Type B pancreatic cell (in vitro differentiated cells): ENCODE measurements at regions not wholly inside any gene's neighbourhood (a gene's known extent, or its start where the extent isn't known, plus 50 kb on each side); places are given as distances from the start of the nearest gene placed in this dataset.

Source experiments
- DNase-seq: peaks from one replicate; pipeline ENCODE4 v3.0.0; 2021; ENCODE audit warnings: mixed read lengths; ENCODE audit not compliant: unreplicated experiment; ENCODE audit errors: extremely low spot score
- H3K27ac Mint-ChIP-seq: 2 replicates; pipeline ENCODE4 v1.8.0; 2021; ENCODE audit warnings: mild to moderate bottlenecking, mixed read lengths
- H3K27me3 Mint-ChIP-seq: 2 replicates; pipeline ENCODE4 v1.8.0; 2021; ENCODE audit warnings: mixed read lengths
- H3K36me3 Mint-ChIP-seq: 2 replicates; pipeline ENCODE4 v1.8.0; 2021; ENCODE audit warnings: mixed read lengths
- H3K4me1 Mint-ChIP-seq: one replicate; pipeline ENCODE4 v1.8.0; 2021; ENCODE audit warnings: mixed read lengths; ENCODE audit not compliant: unreplicated experiment
- H3K4me3 Mint-ChIP-seq: 2 replicates; pipeline ENCODE4 v1.8.0; 2021; ENCODE audit warnings: mild to moderate bottlenecking, mixed read lengths
- H3K9me3 Mint-ChIP-seq: 2 replicates; pipeline ENCODE4 v1.8.0; 2021; ENCODE audit warnings: mixed read lengths
- CTCF ChIP-seq: fragments of 200-600 bp; sonication (generic); conservative IDR thresholded peaks from 2 replicates; pipeline ENCODE4 v1.5.0; 2021; ENCODE audit warnings: antibody characterized with exemption, mild to moderate bottlenecking

- no peak for DNase-seq
- TF ChIP-seq CTCF, result no peak
- H3K4me1 Mint-ChIP-seq, result peaks cover 12% of the 10 kb centered on the region
- H3K9me3 Mint-ChIP-seq, result no peaks in the 10 kb centered on the region
- H3K27me3 Mint-ChIP-seq, result peaks cover 15% of the 10 kb centered on the region
- no peaks in the 10 kb centered on the region for H3K36me3 Mint-ChIP-seq
- H3K27ac Mint-ChIP-seq, result no peak overlapping the region
- no peak overlapping the region for H3K4me3 Mint-ChIP-seq
These were observed 607.5 kb upstream of the REG3G start for GRCh38 chr2:78418021-78418420.

GRCh38 chr2:78420132-78420531, 605.4 kb upstream of the REG3G start:
- Mint-ChIP-seq H3K27ac (no peak overlapping the region), H3K4me3 (no peak overlapping the region), H3K36me3 (no peaks in the 10 kb centered on the region), H3K27me3 (peaks cover 15% of the 10 kb centered on the region), H3K9me3 (no peaks in the 10 kb centered on the region), H3K4me1 (peaks cover 12% of the 10 kb centered on the region)
- TF ChIP-seq CTCF, result no peak
- DNase-seq, result no peak

DNA sequence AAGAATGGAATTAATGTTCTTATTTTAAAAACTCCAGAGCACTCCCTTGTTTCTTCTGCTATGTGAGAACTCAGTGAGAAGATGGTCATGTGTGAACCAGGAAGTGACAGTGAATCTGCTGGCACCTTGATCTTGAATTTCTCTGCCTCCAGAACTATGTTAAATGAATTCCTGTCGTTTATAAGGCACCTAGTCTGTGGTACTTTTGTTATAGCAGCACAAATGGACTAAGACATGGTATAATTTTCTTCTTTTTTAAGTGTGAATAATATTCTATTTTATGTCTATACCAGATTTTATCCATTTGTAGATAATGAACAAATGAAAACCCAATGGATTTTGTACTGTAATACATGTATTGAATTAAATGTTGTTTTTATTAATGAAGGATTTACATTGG, 601.9 kb upstream of the REG3G start:
- Mint-ChIP-seq H3K27me3 (peaks cover 3% of the 10 kb centered on the region), H3K36me3 (no peaks in the 10 kb centered on the region), H3K4me3 (no peak overlapping the region), H3K27ac (no peak overlapping the region), H3K4me1 (no peaks in the 10 kb centered on the region), H3K9me3 (no peaks in the 10 kb centered on the region)
- no peak for DNase-seq
- TF ChIP-seq CTCF, result no peak

DNA sequence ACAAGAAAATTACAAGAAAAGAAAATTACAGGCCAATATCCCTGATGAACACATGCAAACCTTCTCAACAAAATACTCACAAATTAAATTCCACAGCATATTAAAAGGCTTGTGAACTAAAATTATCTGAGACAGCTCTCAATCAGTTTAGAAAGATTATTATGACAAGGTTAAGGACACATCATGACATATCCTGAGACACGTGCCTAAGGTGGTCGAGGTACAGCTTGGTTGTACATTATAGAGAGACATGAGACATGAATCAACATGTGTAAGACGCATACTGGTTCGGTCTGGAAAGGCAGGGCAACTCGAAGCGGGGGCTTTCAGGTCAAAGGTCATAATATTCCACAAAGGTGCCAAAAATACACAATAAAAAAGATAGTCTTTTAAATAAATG, 598.3 kb upstream of the REG3G start:
- Mint-ChIP-seq H3K36me3 (no peaks in the 10 kb centered on the region), H3K9me3 (no peaks in the 10 kb centered on the region), H3K27me3 (no peaks in the 10 kb centered on the region), H3K4me3 (no peak overlapping the region), H3K27ac (no peak overlapping the region), H3K4me1 (no peaks in the 10 kb centered on the region)
- no peak for DNase-seq
- no peak for TF ChIP-seq CTCF

GRCh38 chr2:78431241-78431640, 594.3 kb upstream of the REG3G start:
- DNase-seq, result no peak
- Mint-ChIP-seq H3K9me3 (no peaks in the 10 kb centered on the region), H3K27ac (no peak overlapping the region), H3K27me3 (no peaks in the 10 kb centered on the region), H3K4me3 (no peak overlapping the region), H3K36me3 (no peaks in the 10 kb centered on the region), H3K4me1 (no peaks in the 10 kb centered on the region)
- peak; percentile 25 for TF ChIP-seq CTCF

DNA sequence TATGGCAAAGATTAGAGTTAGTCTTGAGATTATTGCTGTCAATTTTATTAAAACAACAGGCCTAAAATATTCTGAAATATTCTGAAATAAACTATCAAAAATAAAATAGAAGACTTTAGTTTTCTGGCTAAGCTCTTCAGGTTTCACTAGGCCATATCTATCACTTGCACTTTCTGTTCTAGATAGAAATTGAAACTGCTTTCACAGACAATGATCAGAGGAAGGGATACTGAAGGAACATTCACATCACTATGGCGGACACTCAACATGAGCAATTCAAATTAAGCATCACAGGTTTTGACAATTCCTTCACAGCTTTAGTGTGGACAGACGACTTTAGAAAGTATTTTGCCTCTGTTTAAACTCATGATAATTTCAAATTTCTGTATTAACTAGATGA, 586.4 kb upstream of the REG3G start:
- no peak for TF ChIP-seq CTCF
- Mint-ChIP-seq H3K4me3 (no peak overlapping the region), H3K4me1 (no peaks in the 10 kb centered on the region), H3K9me3 (no peaks in the 10 kb centered on the region), H3K27ac (no peak overlapping the region), H3K27me3 (no peaks in the 10 kb centered on the region), H3K36me3 (no peaks in the 10 kb centered on the region)
- DNase-seq, result no peak
